GM23338 (cell line): ENCODE measurements at regions not wholly inside any gene's neighbourhood (a gene's known extent, or its start where the extent isn't known, plus 50 kb on each side); places are given as distances from the start of the nearest gene placed in this dataset.

ENCODE experiments used
- ATAC-seq: fragments of 200-7000 bp; cut with Tn5 transposase; 3 replicates; pipeline ENCODE4 v1.9.1; 2020
- DNase-seq: peaks from one replicate; pipeline ENCODE4 v3.0.0-alpha.2; 2015; ENCODE audit warnings: low spot score
- H2AFZ ChIP-seq: fragments of 200-600 bp; sonication (generic); 2 replicates; pipeline ENCODE4 v1.8.0; 2016; ENCODE audit warnings: antibody characterized with exemption, mild to moderate bottlenecking, moderate library complexity
- H3F3A ChIP-seq: fragments of 200-600 bp; sonication (generic); replicated peaks from 2 replicates; pipeline ENCODE4 v1.8.0; 2017; ENCODE audit warnings: antibody characterized with exemption, mixed run types, low read depth
- H3K27ac ChIP-seq: fragments of 200-600 bp; sonication (generic); 2 replicates; pipeline ENCODE4 v1.6.1; 2016; ENCODE audit warnings: low read depth
- H3K27me3 ChIP-seq: fragments of 200-600 bp; sonication (generic); 2 replicates; pipeline ENCODE4 v1.8.0; 2016; ENCODE audit warnings: mild to moderate bottlenecking, mixed run types, moderate library complexity; ENCODE audit not compliant: insufficient read depth
- H3K36me3 ChIP-seq: fragments of 200-600 bp; sonication (generic); 2 replicates; pipeline ENCODE4 v1.8.0; 2016; ENCODE audit warnings: mild to moderate bottlenecking; ENCODE audit not compliant: insufficient read depth
- H3K4me1 ChIP-seq: fragments of 200-600 bp; sonication (generic); 2 replicates; pipeline ENCODE4 v1.8.0; 2016; ENCODE audit warnings: mild to moderate bottlenecking, moderate library complexity; ENCODE audit not compliant: insufficient read depth
- H3K4me2 ChIP-seq: fragments of 200-600 bp; sonication (generic); 2 replicates; pipeline ENCODE4 v1.7.1; 2017; ENCODE audit warnings: mixed run types
- H3K4me3 ChIP-seq: fragments of 200-600 bp; sonication (generic); 2 replicates; pipeline ENCODE4 v1.6.1; 2016; ENCODE audit warnings: mixed run types
- H3K79me2 ChIP-seq: fragments of 200-600 bp; sonication (generic); replicated peaks from 2 replicates; pipeline ENCODE4 v1.8.0; 2017; ENCODE audit warnings: mild to moderate bottlenecking; ENCODE audit not compliant: insufficient read depth
- H3K9me2 ChIP-seq: fragments of 200-600 bp; sonication (generic); 2 replicates; pipeline ENCODE4 v1.8.0; 2017; ENCODE audit not compliant: insufficient read depth
- H4K20me1 ChIP-seq: fragments of 200-600 bp; sonication (generic); replicated peaks from 2 replicates; pipeline ENCODE4 v1.8.0; 2017; ENCODE audit warnings: mild to moderate bottlenecking; ENCODE audit not compliant: insufficient read depth
- H3K27ac Mint-ChIP-seq: 2 replicates; pipeline ENCODE4 v1.8.0; 2020; ENCODE audit warnings: inconsistent platforms, mild to moderate bottlenecking, moderate library complexity, mixed read lengths
- H3K27me3 Mint-ChIP-seq: 3 replicates; pipeline ENCODE4 v1.8.0; 2022; ENCODE audit warnings: low read depth, mild to moderate bottlenecking, moderate library complexity, mixed read lengths, inconsistent platforms; ENCODE audit not compliant: insufficient read depth, poor library complexity
- H3K36me3 Mint-ChIP-seq: 3 replicates; pipeline ENCODE4 v1.8.0; 2021; ENCODE audit warnings: low read depth, mild to moderate bottlenecking, inconsistent platforms, moderate library complexity, mixed read lengths
- H3K4me1 Mint-ChIP-seq: 3 replicates; pipeline ENCODE4 v1.8.0; 2020; ENCODE audit warnings: mild to moderate bottlenecking, inconsistent platforms, mixed read lengths
- H3K4me3 Mint-ChIP-seq: 3 replicates; pipeline ENCODE4 v1.8.0; 2021; ENCODE audit warnings: moderate library complexity, mild to moderate bottlenecking, inconsistent platforms, mixed read lengths
- H3K9me3 Mint-ChIP-seq: 3 replicates; pipeline ENCODE4 v1.8.0; 2020; ENCODE audit warnings: moderate library complexity, mild to moderate bottlenecking, inconsistent platforms, mixed read lengths
- CREB1 ChIP-seq: fragments of 250-450 bp; sonication (Bioruptor Pico); IDR thresholded peaks from 2 replicates; pipeline ENCODE4 v1.5.0; 2020; ENCODE audit warnings: low read depth, mild to moderate bottlenecking, moderate library complexity
- EZH2phosphoT487 ChIP-seq: fragments of 200-600 bp; sonication (generic); IDR thresholded peaks from one replicate; pipeline ENCODE4 v1.8.1; 2018; ENCODE audit warnings: antibody characterized with exemption; ENCODE audit not compliant: unreplicated experiment
- JUNB ChIP-seq: IDR thresholded peaks from one replicate; pipeline ENCODE4 v1.6.1; 2016; ENCODE audit warnings: antibody characterized with exemption; ENCODE audit not compliant: unreplicated experiment
- STAT1 ChIP-seq: IDR thresholded peaks from one replicate; pipeline ENCODE4 v1.6.1; 2016; ENCODE audit warnings: antibody characterized with exemption; ENCODE audit not compliant: unreplicated experiment
- ZNF114 ChIP-seq: fragments of 250-450 bp; sonication (Bioruptor Pico); IDR thresholded peaks from 2 replicates; pipeline ENCODE4 v1.5.0; 2020; ENCODE audit warnings: mild to moderate bottlenecking, moderate library complexity
- TF ChIP-seq, protein P1 (sequence below): IDR thresholded peaks from one replicate; pipeline ENCODE4 v1.6.1; 2018; ENCODE audit warnings: antibody characterized with exemption; ENCODE audit not compliant: unreplicated experiment
- TF ChIP-seq, protein P2 (sequence below), 2 experiments: fragments of 200-600 bp in 1 of 2; sonication (generic) in 1 of 2; conservative IDR thresholded peaks; 2 replicates each; pipeline versions ENCODE4 v1.5.1 to v1.6.1; 2016 to 2017; ENCODE audit warnings: antibody characterized with exemption in 2 of 2, low read depth in 2 of 2, mild to moderate bottlenecking in 2 of 2, moderate library complexity in 1 of 2
- TF ChIP-seq, protein P3 (sequence below): IDR thresholded peaks from 2 replicates; pipeline ENCODE4 v1.6.1; 2016; ENCODE audit warnings: antibody characterized with exemption

DNA sequence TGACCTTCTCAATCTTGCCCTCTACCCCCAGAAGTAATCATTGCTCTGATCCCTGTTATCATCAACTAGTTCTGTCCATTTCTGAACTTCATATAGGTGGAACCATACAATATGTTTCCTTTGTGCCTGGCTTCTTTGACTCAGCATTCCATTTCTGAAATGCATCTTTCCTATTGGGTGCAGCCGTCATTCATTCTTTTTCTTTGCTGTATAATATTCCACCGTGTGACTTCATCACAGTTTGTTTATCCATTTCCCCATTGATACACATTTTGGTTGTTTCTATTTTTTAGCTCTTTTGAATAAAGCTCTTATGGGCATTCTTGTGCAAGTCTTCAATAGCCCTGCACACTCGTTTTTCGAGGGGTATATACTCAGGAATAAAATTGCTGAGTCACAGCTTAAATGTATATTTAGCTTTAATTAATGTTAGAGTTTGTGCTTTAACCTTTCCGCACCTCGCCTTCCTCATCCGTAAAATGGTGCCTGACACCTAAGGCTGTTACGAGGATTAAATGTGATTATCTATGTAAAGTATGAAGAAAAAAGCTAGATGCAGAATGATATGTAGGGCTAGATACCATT is 491.6 kb downstream of the MIAT start (continued):
- TF ChIP-seq, protein P1, sequence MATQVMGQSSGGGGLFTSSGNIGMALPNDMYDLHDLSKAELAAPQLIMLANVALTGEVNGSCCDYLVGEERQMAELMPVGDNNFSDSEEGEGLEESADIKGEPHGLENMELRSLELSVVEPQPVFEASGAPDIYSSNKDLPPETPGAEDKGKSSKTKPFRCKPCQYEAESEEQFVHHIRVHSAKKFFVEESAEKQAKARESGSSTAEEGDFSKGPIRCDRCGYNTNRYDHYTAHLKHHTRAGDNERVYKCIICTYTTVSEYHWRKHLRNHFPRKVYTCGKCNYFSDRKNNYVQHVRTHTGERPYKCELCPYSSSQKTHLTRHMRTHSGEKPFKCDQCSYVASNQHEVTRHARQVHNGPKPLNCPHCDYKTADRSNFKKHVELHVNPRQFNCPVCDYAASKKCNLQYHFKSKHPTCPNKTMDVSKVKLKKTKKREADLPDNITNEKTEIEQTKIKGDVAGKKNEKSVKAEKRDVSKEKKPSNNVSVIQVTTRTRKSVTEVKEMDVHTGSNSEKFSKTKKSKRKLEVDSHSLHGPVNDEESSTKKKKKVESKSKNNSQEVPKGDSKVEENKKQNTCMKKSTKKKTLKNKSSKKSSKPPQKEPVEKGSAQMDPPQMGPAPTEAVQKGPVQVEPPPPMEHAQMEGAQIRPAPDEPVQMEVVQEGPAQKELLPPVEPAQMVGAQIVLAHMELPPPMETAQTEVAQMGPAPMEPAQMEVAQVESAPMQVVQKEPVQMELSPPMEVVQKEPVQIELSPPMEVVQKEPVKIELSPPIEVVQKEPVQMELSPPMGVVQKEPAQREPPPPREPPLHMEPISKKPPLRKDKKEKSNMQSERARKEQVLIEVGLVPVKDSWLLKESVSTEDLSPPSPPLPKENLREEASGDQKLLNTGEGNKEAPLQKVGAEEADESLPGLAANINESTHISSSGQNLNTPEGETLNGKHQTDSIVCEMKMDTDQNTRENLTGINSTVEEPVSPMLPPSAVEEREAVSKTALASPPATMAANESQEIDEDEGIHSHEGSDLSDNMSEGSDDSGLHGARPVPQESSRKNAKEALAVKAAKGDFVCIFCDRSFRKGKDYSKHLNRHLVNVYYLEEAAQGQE = no peak
- TF ChIP-seq CREB1 (CRISPR knock-in tag) (no peak), EZH2phosphoT487 (no peak)

DNA sequence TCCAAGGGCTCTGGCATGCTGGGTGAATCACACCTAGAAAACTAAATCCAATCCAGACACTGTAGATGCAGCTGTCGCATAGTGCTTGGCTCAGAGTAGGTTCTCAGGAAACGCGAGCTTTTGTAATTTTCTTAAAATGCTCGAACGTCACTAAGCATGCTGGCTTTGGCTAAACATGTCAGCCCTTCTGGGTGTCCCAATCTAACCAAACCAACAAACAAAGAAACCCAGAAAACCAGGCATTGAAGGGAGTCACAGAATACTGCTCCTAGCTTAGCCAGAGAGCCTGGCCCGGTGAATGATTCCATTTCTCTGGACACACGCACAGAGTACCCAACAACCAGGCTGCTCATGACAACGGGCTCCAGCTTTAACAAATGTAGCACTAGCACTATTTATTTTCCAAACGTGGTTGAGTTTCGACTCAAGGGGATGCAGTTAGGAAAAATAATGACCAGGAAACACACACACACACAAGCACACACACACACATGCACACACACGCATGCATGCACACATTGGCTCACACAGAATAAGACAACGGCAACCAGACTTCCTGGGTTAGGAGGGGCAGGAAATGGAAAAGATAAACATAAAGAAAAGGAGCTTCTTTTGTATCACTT is 492.6 kb downstream of the MIAT start:
- no peaks in the 10 kb centered on the region for H3F3A ChIP-seq
- no peak overlapping the region for H3K27ac Mint-ChIP-seq
- no peaks in the 10 kb centered on the region for H3K27me3 ChIP-seq
- H3K27me3 Mint-ChIP-seq = peaks cover 3% of the 10 kb centered on the region
- H3K4me1 ChIP-seq = no peaks in the 10 kb centered on the region
- ATAC-seq (no peak), DNase-seq (no peak)
- H3K36me3 Mint-ChIP-seq = no peaks in the 10 kb centered on the region
- no peak overlapping the region; the same call in 1 of the 2 replicates for H3K27ac ChIP-seq
- peaks cover 9% of the 10 kb centered on the region for H3K4me1 Mint-ChIP-seq
- no peak overlapping the region for H3K4me3 Mint-ChIP-seq
- no peaks in the 10 kb centered on the region for H3K9me2 ChIP-seq
- no peaks in the 10 kb centered on the region for H3K9me3 Mint-ChIP-seq
- no peak overlapping the region for H2AFZ ChIP-seq
- no peaks in the 10 kb centered on the region for H4K20me1 ChIP-seq
- H3K4me2 ChIP-seq = no peak overlapping the region
- H3K79me2 ChIP-seq = no peaks in the 10 kb centered on the region
- no peaks in the 10 kb centered on the region for H3K36me3 ChIP-seq
- no peak overlapping the region for H3K4me3 ChIP-seq
- TF ChIP-seq JUNB (no peak), STAT1 (no peak), ZNF114 (CRISPR knock-in tag) (no peak)
- TF ChIP-seq, protein P1 = no peak
- TF ChIP-seq, protein P2, sequence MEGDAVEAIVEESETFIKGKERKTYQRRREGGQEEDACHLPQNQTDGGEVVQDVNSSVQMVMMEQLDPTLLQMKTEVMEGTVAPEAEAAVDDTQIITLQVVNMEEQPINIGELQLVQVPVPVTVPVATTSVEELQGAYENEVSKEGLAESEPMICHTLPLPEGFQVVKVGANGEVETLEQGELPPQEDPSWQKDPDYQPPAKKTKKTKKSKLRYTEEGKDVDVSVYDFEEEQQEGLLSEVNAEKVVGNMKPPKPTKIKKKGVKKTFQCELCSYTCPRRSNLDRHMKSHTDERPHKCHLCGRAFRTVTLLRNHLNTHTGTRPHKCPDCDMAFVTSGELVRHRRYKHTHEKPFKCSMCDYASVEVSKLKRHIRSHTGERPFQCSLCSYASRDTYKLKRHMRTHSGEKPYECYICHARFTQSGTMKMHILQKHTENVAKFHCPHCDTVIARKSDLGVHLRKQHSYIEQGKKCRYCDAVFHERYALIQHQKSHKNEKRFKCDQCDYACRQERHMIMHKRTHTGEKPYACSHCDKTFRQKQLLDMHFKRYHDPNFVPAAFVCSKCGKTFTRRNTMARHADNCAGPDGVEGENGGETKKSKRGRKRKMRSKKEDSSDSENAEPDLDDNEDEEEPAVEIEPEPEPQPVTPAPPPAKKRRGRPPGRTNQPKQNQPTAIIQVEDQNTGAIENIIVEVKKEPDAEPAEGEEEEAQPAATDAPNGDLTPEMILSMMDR (conservative IDR thresholded peaks at IDR 0.05; ENCODE audit: low read depth in 2 of 2) = no peak
- TF ChIP-seq, protein P3, sequence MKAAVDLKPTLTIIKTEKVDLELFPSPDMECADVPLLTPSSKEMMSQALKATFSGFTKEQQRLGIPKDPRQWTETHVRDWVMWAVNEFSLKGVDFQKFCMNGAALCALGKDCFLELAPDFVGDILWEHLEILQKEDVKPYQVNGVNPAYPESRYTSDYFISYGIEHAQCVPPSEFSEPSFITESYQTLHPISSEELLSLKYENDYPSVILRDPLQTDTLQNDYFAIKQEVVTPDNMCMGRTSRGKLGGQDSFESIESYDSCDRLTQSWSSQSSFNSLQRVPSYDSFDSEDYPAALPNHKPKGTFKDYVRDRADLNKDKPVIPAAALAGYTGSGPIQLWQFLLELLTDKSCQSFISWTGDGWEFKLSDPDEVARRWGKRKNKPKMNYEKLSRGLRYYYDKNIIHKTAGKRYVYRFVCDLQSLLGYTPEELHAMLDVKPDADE = no peak
